ENCODE measurements at regions not wholly inside any gene's neighbourhood (a gene's known extent, or its start where the extent isn't known, plus 50 kb on each side); places are given as distances from the start of the nearest gene placed in this dataset. TPM values are rescaled to one million over a fixed set of nuclear protein-coding genes. Genes with fewer than 3 reads are reported as not detected.

DNA sequence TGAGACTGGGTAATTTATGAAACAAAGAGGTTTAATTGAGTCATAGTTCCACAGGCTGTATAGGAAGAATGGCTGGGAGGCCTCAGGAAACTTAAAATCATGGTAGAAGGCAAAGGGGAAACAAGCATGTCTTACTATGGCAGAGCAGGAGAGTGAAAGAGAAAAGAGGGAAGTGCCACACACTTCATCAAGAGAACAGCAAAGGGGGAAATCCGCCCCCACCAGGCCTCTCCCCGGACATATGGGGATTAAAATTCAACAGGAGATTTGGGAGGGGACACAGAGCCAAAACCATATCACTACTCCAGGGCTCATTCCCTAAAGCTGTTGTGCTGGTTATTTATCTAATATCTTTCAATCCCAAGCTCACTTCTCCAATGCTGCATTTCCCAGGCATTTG is 50.2 kb upstream of the NR3C1 start:
- no peak for DNase-seq
- Histone ChIP-seq H3K79me2 (ENCODE audit: low read depth) (no peaks in the 10 kb centered on the region), H3F3A (ENCODE audit: insufficient read depth, low read depth) (no peaks in the 10 kb centered on the region), H3K27me3 (ENCODE audit: insufficient read depth, low read depth) (no peaks in the 10 kb centered on the region), H3K27ac (no peak overlapping the region), H3K36me3 (ENCODE audit: low read depth) (no peaks in the 10 kb centered on the region), H4K20me1 (ENCODE audit: insufficient read depth) (no peaks in the 10 kb centered on the region), H3K4me3 (no peak overlapping the region), H2AFZ (no peak overlapping the region), H3K9me3 (ENCODE audit: insufficient read depth, low read depth) (no peaks in the 10 kb centered on the region), H3K4me1 (replicated peaks; ENCODE audit: insufficient read depth) (peaks cover 13% of the 10 kb centered on the region), H3K9me2 (ENCODE audit: insufficient read depth) (no peaks in the 10 kb centered on the region), H3K4me2 (no peak overlapping the region)
- intact Hi-C loops (cut with micrococcal nuclease; ENCODE audit: unreplicated experiment) = no loop called here
- ChIA-PET POLR2A (ENCODE audit: unreplicated experiment) (no interaction called here), CTCF (no interaction called here)
- no TSS peak for BruUV-seq (replicated peaks)
- TF ChIP-seq EZH2 (IDR thresholded peaks at IDR 0.05; ENCODE audit: low read depth) = no peak
- TF ChIP-seq, protein P1, sequence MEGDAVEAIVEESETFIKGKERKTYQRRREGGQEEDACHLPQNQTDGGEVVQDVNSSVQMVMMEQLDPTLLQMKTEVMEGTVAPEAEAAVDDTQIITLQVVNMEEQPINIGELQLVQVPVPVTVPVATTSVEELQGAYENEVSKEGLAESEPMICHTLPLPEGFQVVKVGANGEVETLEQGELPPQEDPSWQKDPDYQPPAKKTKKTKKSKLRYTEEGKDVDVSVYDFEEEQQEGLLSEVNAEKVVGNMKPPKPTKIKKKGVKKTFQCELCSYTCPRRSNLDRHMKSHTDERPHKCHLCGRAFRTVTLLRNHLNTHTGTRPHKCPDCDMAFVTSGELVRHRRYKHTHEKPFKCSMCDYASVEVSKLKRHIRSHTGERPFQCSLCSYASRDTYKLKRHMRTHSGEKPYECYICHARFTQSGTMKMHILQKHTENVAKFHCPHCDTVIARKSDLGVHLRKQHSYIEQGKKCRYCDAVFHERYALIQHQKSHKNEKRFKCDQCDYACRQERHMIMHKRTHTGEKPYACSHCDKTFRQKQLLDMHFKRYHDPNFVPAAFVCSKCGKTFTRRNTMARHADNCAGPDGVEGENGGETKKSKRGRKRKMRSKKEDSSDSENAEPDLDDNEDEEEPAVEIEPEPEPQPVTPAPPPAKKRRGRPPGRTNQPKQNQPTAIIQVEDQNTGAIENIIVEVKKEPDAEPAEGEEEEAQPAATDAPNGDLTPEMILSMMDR (conservative IDR thresholded peaks at IDR 0.05) = no peak

Small RNA genes lying in the stretch of these regions (microRNA-seq; reads per million reads assigned to microRNA genes)
- not detected for gene MIR5197 (ENCODE audit: borderline number of aligned reads, borderline replicate concordance)

Measured in PC-9 (cell line).